Breast epithelium (tissue), 3 donors: ENCODE measurements at regions not wholly inside any gene's neighbourhood (a gene's known extent, or its start where the extent isn't known, plus 50 kb on each side); places are given as distances from the start of the nearest gene placed in this dataset.

Experiments used
- POLR2A ChIP-seq: fragments of 450-650 bp; IDR thresholded peaks from one replicate; pipeline ENCODE4 v1.6.1; 2016; ENCODE audit warnings: antibody characterized with exemption, mild to moderate bottlenecking, moderate library complexity
- TF ChIP-seq, protein P1 (sequence below), 3 donors: fragments of 450-650 bp; IDR thresholded peaks; one replicate each; pipeline ENCODE4 v1.5.1; 2016 to 2017; ENCODE audit warnings: antibody characterized with exemption in 3 of 3, mild to moderate bottlenecking in 3 of 3, moderate library complexity in 3 of 3

DNA sequence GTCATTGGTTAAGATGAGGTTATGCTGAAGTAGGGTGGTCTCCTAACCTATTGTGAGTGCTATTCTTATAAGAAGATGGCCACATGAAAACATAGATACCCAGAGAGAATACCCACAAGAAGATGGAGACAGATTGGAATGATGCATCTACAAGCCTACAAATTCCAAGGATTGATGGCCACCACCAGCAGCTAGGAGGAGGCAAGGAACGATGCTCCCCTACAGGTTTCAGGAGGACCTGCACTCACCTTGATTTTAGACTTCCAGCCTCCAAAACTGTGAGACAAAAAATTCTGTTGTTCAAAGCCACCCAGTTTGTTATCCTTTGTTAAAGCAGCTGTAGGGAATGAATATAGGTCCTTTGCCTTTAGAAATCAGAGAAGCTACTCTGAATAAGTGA is 227.4 kb downstream of the NEDD1 start:
- TF ChIP-seq, protein P1, sequence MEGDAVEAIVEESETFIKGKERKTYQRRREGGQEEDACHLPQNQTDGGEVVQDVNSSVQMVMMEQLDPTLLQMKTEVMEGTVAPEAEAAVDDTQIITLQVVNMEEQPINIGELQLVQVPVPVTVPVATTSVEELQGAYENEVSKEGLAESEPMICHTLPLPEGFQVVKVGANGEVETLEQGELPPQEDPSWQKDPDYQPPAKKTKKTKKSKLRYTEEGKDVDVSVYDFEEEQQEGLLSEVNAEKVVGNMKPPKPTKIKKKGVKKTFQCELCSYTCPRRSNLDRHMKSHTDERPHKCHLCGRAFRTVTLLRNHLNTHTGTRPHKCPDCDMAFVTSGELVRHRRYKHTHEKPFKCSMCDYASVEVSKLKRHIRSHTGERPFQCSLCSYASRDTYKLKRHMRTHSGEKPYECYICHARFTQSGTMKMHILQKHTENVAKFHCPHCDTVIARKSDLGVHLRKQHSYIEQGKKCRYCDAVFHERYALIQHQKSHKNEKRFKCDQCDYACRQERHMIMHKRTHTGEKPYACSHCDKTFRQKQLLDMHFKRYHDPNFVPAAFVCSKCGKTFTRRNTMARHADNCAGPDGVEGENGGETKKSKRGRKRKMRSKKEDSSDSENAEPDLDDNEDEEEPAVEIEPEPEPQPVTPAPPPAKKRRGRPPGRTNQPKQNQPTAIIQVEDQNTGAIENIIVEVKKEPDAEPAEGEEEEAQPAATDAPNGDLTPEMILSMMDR (IDR thresholded peaks at IDR 0.05): no peak
- TF ChIP-seq POLR2A: no peak
